Uterus (tissue), 2 donors: ENCODE measurements at regions not wholly inside any gene's neighbourhood (a gene's known extent, or its start where the extent isn't known, plus 50 kb on each side); places are given as distances from the start of the nearest gene placed in this dataset.

ENCODE experiments used
- POLR2A ChIP-seq, 2 donors: fragments of 450-650 bp; IDR thresholded peaks; one replicate each; pipeline ENCODE4 v1.6.1; 2016; ENCODE audit warnings: antibody characterized with exemption in 2 of 2, mild to moderate bottlenecking in 1 of 2, moderate library complexity in 1 of 2
- TF ChIP-seq, protein P1 (sequence below), 4 experiments: fragments of 200-600 bp in 2 of 4; fragments of 450-650 bp in 2 of 4; sonication (generic) in 2 of 4; IDR thresholded peaks; one replicate each; pipeline ENCODE4 v1.5.1; 2016 to 2019; ENCODE audit warnings: antibody characterized with exemption in 4 of 4, mild to moderate bottlenecking in 2 of 4, moderate library complexity in 1 of 4

- TF ChIP-seq, protein P1, sequence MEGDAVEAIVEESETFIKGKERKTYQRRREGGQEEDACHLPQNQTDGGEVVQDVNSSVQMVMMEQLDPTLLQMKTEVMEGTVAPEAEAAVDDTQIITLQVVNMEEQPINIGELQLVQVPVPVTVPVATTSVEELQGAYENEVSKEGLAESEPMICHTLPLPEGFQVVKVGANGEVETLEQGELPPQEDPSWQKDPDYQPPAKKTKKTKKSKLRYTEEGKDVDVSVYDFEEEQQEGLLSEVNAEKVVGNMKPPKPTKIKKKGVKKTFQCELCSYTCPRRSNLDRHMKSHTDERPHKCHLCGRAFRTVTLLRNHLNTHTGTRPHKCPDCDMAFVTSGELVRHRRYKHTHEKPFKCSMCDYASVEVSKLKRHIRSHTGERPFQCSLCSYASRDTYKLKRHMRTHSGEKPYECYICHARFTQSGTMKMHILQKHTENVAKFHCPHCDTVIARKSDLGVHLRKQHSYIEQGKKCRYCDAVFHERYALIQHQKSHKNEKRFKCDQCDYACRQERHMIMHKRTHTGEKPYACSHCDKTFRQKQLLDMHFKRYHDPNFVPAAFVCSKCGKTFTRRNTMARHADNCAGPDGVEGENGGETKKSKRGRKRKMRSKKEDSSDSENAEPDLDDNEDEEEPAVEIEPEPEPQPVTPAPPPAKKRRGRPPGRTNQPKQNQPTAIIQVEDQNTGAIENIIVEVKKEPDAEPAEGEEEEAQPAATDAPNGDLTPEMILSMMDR (IDR thresholded peaks at IDR 0.05), result no peak
- no peak for TF ChIP-seq POLR2A (IDR thresholded peaks at IDR 0.05)
Observed at GRCh38 chr9:104232781-104233341, 138.8 kb downstream of the SMC2 start.
